ENCODE measurements at regions not wholly inside any gene's neighbourhood (a gene's known extent, or its start where the extent isn't known, plus 50 kb on each side); places are given as distances from the start of the nearest gene placed in this dataset.

GRCh38 chr1:47618222-47618720 is 180.4 kb downstream of the FOXD2 start:
- no peak for DNase-seq

More at GRCh38 chr1:47618222-47618720, 180.4 kb downstream of the FOXD2 start:
- H2BK12ac ChIP-seq (ENCODE audit: insufficient read length, low read depth, low read length) = no peak overlapping the region
- H3T11ph ChIP-seq (ENCODE audit: low read length) = no peak overlapping the region
- H3K23me2 ChIP-seq (ENCODE audit: insufficient read length, low read depth, low read length, poor library complexity, severe bottlenecking) = no peaks in the 10 kb centered on the region
- H3K27me3 ChIP-seq (ENCODE audit: insufficient read depth, low read length) = no peaks in the 10 kb centered on the region; the same call in 1 of the 2 replicates
- H4K91ac ChIP-seq (ENCODE audit: insufficient read length, low read depth, low read length) = no peak overlapping the region
- Mint-ChIP-seq H3K36me3 (ENCODE audit: insufficient read depth in 1 of 3, low read depth in 3 of 3) (no peaks in the 10 kb centered on the region), H3K9me3 (no peaks in the 10 kb centered on the region), H3K27me3 (ENCODE audit: low read depth) (peaks cover 44% of the 10 kb centered on the region), H3K27ac (no peak overlapping the region), H3K4me1 (peaks cover 3 to 5% of the 10 kb centered on the region in 2 experiments; a peak in 1 of 4 replicates), H3K4me3 (no peak overlapping the region)
- no peak overlapping the region for H3K56ac ChIP-seq (ENCODE audit: insufficient read length, low read depth, low read length)
- no peak overlapping the region for H3K4me2 ChIP-seq (ENCODE audit: insufficient read depth, insufficient read length, low read length)
- H2BK120ac ChIP-seq (ENCODE audit: low read depth, low read length, poor library complexity, severe bottlenecking) = no peak overlapping the region
- no peak overlapping the region for H4K8ac ChIP-seq (replicated peaks; ENCODE audit: insufficient read length, low read depth, low read length)
- no peak overlapping the region for H2BK20ac ChIP-seq (ENCODE audit: low read depth, low read length, poor library complexity, severe bottlenecking)
- no CpG with 5 or more reads among the region's 4 CpGs for WGBS (ENCODE audit: extremely low coverage, insufficient read length, low lambda C conversion rate)
- no peak overlapping the region for H2AK5ac ChIP-seq (ENCODE audit: insufficient read length, low read length)
- no peaks in the 10 kb centered on the region for H3K9me3 ChIP-seq (ENCODE audit: control insufficient read depth, low read depth, low read length)
- no peak overlapping the region for H2BK15ac ChIP-seq (ENCODE audit: low read depth, low read length)
- H3K18ac ChIP-seq (ENCODE audit: insufficient read length, low read depth, low read length) = no peak overlapping the region
- no peak overlapping the region for H3K4ac ChIP-seq (ENCODE audit: low read depth, low read length)
- no peaks in the 10 kb centered on the region for H3K79me2 ChIP-seq (ENCODE audit: insufficient read depth, low read length)
- TF ChIP-seq, protein P1, sequence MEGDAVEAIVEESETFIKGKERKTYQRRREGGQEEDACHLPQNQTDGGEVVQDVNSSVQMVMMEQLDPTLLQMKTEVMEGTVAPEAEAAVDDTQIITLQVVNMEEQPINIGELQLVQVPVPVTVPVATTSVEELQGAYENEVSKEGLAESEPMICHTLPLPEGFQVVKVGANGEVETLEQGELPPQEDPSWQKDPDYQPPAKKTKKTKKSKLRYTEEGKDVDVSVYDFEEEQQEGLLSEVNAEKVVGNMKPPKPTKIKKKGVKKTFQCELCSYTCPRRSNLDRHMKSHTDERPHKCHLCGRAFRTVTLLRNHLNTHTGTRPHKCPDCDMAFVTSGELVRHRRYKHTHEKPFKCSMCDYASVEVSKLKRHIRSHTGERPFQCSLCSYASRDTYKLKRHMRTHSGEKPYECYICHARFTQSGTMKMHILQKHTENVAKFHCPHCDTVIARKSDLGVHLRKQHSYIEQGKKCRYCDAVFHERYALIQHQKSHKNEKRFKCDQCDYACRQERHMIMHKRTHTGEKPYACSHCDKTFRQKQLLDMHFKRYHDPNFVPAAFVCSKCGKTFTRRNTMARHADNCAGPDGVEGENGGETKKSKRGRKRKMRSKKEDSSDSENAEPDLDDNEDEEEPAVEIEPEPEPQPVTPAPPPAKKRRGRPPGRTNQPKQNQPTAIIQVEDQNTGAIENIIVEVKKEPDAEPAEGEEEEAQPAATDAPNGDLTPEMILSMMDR (conservative IDR thresholded peaks at IDR 0.05) = no peak
- H3K23ac ChIP-seq (ENCODE audit: insufficient read length, low read depth, low read length) = no peak overlapping the region
- H3K9ac ChIP-seq (ENCODE audit: extremely low read depth, insufficient read length, low read length) = no peak overlapping the region
- no peaks in the 10 kb centered on the region for H3K79me1 ChIP-seq (ENCODE audit: insufficient read depth, low read depth, low read length, poor library complexity, severe bottlenecking)
- no peaks in the 10 kb centered on the region for H3K4me1 ChIP-seq (ENCODE audit: insufficient read depth, low read length)
- no peak overlapping the region for H3K14ac ChIP-seq (ENCODE audit: insufficient read depth, low read length)
- H4K20me1 ChIP-seq (ENCODE audit: control insufficient read depth, insufficient read depth, insufficient read length) = no peaks in the 10 kb centered on the region
- no peak overlapping the region for H2AFZ ChIP-seq (ENCODE audit: low read length)
- no peak overlapping the region for H2BK5ac ChIP-seq (ENCODE audit: insufficient read length, low read length)
- no peak overlapping the region for H3K27ac ChIP-seq (ENCODE audit: insufficient read length, low read depth, low read length)
- no peak overlapping the region for H4K5ac ChIP-seq (ENCODE audit: insufficient read length, low read depth, low read length)

All from H9 (cell line).